GM21423 (cell line): ENCODE measurements at regions not wholly inside any gene's neighbourhood (a gene's known extent, or its start where the extent isn't known, plus 50 kb on each side); places are given as distances from the start of the nearest gene placed in this dataset.
"Not testable (repeated sequence)": the region's sequence is repeated elsewhere in the genome, so short reads cannot be mapped to it uniquely, and the experiment has no call there.

Experiments
- ATAC-seq: cut with Tn5 transposase; IDR thresholded peaks from one replicate; pipeline ENCODE4 v1.9.1; 2021; ENCODE audit warnings: mild to moderate bottlenecking, moderate library complexity; ENCODE audit not compliant: unreplicated experiment

DNA sequence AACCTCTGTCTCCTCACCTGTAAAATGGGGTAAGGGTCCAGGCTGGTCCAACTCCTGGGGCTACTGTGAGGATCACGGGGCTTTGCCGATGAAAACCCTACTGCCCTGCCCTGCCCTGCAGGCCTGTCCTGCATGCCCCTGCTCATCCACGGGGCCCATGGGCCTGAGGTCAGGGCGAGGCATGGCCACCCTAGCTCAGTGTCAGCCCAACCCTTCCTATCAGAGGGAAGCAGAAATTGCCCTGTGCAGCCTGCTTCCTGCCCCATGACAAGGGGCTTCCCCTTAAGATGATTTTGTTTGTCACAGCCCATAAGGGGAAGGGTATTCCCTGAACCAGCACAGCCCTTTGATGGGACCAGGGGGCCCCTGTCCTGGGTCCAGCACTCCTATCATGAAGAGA lies 353.6 kb upstream of the ID2 start:
- ATAC-seq: no peak

DNA sequence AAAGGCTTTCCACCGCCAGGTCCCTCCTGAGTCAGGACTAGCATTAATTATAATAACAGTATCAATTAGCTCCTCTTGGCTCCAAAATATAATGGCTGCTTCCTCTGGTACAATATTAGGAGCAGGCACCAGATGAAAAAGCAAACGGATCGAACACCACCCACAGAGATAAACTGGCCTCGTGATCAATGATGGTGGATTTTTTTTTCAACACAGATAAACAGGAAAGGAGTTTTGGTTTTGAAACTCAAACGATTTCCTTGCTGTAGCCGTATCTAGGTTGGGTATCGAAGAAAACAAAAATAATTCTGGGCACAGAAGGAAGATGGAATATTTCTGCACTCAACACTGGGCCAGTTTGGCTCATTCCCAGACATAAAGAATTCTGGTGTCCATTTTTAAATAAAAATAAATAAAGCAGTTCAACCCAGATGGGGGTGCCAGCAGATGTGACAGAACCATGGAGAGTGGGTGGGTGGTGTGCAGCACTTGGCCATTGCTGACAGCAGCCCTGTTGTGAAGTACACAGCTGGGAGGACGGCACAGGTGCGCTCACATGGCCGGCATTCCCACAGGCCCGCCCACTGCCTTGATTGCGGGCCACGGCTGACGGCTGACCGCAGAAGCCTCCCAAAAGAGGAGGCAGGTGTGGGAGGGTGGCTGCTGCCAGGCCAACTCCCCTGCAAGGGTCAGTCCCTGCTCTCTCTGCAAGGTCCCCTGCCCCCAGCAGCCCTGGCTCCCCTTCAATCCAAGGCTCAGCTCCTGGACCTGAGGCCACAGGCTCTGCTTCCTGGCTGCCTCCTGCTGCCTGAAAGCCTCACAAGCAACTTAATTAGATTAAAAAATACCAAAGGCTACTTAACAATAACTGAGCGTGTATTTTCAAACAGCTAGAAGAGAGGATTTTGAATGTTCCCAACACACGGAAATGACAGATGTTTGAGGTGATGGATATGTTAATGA lies 351.9 kb upstream of the ID2 start:
- ATAC-seq: no peak

DNA sequence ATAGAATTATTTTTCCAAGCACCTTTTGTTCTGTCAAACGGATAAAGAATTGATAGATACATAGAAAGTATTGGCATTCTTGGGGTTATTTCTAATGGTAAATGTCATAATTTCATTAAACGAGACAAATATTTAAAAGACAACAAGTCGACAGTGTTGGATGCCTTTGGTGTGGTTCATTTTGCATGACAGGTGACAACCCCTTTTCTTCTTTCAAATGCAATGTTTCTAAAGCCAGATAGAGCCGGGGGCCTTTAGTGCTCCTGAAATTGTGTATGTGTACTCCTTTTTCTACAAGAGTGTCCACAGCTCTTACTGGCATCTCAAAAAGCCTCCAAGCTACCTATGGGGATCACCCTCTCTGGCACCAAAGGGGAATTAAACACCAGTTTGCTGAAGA lies 350.8 kb upstream of the ID2 start:
- no peak for ATAC-seq

DNA sequence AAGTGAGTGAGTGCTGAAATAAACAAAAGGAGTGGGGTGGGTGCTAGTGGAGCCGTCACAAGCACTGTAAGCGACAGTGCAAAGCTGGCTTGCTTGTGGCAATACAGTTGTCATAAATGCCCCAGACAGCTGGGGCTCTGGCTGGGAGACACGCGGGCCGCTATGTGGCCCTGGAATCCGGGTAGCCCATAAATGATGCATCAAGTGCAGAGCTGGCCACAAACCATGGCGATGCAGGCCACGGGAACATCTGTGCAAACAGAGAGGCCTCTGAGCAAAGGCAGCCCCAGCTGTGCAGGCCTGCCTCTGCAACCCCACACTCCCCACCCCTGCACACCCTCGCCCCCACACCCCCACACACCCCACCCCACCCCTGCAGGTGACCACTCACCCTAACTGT lies 349.2 kb upstream of the ID2 start:
- no peak for ATAC-seq

DNA sequence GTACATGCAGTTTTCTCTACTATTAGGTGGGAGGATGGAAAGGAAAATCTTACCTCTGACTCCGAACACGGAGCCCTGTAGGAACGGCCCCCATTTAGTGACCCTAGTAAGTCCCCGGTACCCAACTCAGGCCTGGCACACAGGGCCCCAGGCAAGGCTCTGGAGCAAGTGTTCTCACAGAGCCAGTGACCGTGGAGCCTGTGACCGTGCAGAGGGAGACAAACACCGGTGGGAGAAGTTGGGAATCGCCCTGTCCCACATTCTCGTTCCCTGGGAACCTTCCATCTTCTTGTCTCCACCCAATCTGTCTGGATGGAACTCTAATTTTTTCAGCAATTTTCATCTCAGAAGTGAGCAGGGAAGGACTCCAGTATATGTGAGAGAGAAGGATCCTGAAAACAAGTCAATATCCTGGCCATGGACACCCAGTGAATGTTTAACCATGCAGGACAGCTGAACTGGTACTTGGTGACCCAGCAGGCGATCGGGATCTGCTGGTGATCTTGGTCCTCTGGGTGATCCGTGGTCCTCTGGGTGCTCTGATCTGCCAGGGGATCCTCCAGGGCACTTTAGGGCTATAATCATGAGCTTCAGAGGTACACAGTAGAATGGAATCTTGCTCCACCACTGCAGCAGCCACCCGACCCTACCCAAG lies 348.6 kb upstream of the ID2 start:
- ATAC-seq: no peak

DNA sequence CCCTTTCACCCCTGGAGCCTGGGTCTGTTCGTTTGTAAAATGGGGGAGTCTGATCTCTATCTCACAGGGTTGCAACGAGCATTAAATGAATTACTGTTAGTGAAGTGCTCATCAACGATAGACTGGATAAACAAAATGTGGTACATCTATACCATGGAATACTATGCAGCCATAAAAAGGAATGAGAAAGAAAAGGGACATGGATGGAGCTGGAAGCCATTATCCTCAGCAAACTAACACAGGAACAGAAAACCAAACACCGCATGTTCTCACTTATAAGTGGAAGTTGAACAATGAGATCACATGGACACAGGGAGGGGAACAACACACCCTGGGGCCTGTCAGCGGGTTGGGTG lies 348.0 kb upstream of the ID2 start:
- ATAC-seq: not testable (repeated sequence)

DNA sequence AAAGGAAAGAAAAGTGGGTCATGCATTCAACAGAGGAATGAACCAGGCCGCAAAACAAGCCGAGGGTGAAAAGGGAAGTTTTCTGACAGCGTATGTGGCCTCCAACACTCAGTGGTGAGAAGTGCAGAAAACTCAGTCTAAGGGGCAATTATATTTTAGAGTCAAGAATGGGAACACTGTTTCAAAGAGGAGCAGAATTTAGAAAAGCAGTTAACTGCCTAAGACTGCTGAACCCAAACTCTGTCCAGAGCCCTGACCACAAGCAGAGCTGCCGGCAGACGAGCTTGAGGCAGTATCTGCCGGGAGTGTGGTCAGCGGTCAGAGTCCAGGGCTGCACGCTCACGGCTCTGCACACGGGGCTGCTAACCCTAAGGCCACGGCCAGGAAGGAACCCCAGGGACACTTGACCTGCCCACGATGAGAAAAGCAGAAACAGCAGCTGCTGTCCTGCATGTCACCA lies 347.0 kb upstream of the ID2 start:
- ATAC-seq: no peak

DNA sequence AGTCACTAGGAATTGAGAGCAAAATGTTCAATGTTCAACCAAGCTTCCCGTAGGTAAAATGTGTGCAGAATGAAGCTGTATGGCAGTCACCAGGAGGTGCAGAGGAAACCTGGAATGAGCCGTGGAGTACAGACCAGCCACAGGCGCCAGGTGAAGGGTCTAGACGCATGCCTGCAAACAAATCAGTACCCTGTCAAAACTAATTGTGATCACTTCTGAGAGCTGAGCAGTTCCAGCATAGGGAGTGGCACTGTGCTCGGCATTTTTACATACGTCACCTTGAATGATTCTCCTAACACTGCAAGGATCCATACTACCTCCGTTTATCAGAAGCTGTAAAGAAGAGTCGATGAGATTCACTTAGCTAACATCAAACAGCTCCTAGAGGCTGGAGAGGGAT lies 346.1 kb upstream of the ID2 start:
- ATAC-seq: no peak

DNA sequence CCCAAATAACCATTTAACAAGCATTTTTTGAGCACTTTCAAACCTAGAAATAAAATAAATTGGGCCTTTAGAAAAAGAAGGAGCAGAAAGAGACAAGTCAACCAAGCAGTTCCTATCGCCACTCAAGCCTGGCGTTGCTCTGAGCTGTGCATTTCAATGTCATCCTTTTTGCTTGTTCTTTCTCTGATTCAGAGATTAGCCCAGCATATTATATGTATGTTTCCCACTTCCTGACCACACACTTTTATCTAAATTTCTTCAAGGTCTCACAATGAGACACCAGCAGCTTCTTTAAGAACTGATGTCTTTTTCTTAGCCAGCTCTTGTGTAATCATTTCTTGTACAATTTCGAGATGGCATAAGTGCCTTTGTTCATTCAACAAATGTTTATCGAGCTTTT lies 344.5 kb upstream of the ID2 start:
- ATAC-seq: no peak

DNA sequence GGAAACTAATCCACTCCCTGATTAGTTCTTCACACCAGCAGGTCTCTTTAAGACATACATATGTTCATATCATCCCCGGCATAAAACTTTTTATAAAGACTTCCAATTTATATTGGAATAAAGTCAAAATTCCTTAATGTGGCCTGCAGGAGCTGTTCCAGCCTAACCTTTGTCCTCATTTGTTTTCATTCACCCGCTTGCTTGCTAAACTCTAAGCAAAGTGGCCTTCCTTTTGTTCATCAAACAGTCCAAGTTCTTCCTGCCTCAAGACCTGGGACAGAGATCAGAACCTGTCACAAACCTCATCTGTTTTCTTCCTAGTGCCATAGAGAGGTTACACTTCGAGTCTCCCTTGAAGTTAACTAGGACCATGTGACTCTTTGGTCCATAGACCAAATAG lies 339.4 kb upstream of the ID2 start:
- no peak for ATAC-seq

DNA sequence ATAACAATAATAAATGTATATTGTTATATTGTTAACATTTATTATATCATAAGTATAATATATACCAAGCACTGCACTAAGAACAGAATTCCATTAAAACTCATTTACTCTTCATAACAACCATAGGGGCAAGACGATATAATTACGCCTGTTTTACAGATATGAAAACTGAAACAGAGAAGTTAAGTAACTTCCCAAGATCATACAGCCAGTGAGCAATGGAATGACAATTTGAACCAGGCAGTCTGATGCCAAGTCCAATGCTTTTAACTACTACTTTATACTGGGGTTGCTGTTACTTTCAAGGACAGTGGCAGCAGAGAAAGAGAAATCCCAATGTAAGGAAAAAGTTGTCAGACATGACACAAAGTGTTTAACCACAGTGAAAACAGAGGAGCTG lies 338.8 kb upstream of the ID2 start:
- ATAC-seq: no peak

DNA sequence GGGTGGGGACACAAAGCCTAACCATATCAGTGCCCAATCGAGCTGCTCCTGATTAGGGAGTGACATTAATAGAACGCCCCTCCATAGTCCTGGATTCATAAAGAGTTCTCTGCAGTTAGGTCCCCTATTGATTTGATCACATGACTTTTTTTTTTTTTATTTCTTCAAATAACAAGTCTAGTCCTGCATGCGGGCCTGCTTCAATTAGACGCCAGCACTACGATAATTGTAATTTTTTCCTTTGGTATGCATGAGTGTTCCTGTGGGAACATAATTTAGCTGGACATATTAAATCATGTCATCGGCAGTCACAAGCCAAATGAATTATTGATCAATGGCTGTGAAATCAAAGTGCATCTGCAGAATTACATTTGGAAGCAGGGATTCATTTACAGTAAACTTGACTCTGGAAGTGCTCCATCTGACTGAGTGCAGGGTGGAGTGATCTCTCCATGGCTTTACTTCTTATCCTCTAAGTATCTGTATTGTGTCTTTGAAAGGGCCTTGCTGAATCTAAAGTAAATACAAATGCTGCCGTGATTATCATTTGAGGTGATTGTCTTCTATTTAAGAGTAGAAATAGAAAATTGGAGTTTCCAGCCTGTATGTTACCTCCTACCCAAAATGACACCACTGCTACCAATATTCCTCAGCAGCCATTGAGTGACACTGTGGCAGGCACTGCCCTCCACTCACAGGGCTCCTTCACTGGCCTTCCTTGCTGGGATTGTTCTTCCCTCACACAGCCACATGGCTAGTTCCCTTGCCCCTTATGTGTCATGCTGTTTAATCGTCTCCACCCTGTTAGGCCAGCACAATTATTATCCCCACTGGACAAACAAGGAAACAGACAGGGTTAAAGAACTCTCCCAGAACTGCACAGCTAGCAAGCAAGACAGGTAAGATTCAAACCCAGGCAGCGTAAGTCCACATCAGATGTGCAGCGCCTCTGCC lies 337.4 kb upstream of the ID2 start:
- ATAC-seq: no peak

DNA sequence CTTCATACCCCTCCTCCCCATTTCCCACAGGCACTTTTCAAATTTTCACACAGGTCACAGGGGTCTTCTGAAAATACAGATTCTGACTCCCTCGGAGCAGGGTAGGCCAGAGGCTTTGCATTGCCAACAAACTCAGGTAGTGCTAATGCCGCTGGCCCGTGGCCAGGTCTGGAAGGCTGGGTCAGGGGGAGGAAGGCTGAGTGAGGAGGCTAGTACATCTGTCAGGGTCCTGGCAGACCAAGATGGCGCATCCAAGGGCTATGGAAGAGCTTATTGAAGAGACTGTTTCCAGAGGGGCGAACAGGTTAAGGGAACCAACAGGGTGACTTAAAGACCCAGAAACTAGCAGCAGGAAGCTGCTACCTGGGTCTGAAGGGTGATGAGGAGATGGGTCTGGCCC lies 336.7 kb upstream of the ID2 start:
- no peak for ATAC-seq

DNA sequence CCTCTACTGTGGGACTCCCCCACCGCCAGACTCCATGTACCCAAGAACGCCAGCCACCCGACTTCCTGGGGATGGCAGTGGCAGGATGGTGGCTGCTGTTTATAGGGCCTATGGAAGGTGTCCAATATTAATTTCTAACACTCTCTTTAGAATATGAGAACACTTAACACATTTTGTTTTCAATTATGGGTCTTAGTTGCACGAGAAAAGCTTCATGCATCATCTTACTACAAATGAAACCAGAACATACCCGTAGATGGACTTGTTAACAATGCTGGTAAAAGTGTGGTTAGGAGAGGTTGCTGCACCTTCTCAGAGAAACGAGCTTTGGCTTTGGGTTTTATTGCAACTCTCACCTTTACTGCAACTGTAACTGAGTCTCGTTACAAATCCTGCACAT lies 335.6 kb upstream of the ID2 start:
- no peak for ATAC-seq

DNA sequence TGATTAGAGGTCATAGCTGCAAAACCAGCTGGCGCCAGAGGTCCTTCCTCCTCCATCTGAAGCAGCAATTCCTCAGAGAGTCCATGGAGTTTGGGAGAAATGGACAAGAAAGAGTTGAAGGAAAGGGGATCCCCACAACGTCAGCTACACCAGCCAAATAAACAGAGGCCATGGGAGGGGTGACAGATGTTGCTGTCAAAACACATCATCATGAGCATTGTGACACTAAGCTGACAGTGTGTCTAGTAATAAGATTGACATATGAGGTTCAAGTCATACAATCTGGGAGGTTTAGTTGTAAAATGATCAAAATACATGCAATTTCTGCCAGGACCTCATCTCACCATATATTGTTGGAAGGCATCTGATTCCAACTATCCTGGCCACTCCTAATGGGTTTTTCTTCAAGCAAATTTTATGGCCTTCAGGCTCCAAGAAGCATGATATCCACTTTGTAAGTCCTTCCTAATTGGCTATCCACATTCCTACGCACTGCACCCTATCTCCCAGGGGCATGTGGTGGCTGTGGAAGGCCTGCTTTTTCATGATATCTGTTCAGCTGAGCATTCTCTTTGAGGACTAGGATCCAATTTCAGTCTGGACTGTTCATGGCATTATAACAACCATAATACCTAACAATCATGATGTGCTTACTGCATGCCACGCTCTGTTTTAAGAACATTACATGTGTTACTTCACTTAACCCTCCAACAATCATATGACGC lies 335.0 kb upstream of the ID2 start:
- ATAC-seq: no peak

DNA sequence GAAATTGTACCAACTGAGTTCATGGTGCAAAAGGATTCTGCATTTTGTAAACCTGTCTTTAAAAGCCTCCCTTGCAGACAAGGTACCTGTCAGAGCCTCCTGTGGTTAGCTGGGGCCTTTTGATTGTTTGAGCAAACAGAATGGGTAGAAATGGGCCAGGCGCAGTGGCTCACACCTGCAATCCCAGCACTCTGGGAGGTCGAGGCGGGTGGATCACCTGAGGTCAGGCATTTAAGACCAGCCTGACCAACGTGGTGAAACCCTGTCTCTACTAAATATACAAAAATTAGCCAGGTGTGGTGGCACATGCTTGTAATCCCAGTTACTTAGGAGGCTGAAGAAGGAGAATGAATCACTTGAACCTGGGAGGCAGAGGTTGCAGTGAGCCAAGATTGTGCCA lies 332.9 kb upstream of the ID2 start:
- ATAC-seq: not testable (repeated sequence)

DNA sequence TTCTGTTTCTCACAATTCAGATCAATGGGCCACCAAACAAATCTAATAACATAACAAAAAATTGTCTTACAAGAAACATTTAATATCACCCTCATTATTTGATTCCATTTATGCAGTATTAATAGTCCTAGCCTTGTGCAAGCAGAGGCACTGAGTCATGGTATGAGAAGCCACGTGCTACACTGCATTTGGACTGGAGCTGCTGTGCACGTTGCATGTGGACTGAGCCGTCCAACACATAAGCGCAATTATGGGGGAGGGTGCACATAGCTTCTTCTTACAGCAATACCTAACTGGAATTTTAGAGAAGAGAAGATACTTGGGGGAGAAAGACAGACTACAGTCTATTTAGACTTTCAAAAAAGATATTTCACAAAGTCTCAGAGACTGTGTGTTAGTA lies 329.6 kb upstream of the ID2 start:
- no peak for ATAC-seq

DNA sequence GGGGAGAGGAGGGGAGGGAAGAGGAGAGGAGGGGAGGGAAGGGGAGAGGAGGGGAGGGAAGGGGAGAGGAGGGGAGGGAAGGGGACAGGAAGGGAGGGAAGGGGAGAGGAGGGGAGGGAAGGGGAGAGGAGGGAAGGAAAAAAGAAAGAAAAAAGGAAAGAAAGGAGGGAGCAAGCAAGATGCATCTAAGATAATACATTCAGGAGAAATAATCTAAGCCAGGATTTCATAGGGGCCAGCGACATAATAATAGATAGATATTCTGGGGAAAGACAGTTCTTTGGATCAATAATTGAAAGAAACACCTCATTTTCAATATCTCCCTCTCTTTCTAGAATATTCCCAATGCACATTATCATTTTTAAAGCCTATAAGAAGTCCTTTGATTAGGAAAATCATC lies 328.9 kb upstream of the ID2 start:
- no peak for ATAC-seq

DNA sequence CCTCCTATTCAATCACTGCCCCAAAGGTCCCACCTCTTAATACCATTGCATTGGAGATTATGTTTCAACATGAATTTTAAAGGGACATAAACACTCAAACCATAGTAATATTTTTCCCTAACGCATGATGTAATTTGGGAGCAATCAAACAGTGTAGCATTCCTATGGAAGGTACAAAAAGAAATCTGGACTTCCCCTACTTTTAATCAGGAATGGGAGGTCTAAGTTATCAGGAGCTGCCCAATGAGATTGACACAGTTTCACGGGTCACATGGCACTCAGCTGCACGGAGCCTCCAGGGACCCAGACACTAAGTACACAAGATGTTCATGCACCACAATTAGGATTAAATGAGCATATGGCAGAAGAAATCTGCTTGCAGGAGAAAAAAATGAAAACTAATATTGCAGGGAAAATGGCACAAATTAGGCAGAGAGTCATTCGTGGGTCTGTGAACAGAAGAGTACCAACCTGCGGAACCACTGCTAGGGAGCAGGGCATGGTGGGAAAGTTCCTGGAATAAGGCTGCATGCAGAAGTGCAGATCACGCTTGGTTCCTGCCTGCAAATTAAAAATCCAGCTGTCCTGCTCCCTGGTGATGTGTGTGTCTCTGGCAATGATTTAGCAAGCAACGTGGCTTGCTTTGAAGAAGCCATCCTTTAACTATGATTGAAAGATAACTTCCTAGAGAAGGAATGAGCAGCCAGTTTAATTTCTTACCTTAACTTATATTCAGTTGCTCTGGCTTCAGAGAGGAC lies 326.6 kb upstream of the ID2 start:
- ATAC-seq: no peak
